ENCODE measurements at regions not wholly inside any gene's neighbourhood (a gene's known extent, or its start where the extent isn't known, plus 50 kb on each side); places are given as distances from the start of the nearest gene placed in this dataset.
A peak's percentile ranks its signal among the peaks of the same experiment; 100 is the strongest.

- DNase-seq (ENCODE audit: low read depth in 2 of 2): no peak
These were observed 191.5 kb upstream of the RPL38 start for GRCh38 chr17:74011966-74012365.

- peak in 1 of 2 donors; percentile 9 for DNase-seq (ENCODE audit: low read depth in 2 of 2)
These were observed 191.0 kb upstream of the RPL38 start for GRCh38 chr17:74012465-74012864.

GRCh38 chr17:74015316-74015715 is 188.2 kb upstream of the RPL38 start:
- DNase-seq (ENCODE audit: low read depth in 2 of 2): no peak

GRCh38 chr17:74015990-74016389 is 187.5 kb upstream of the RPL38 start:
- DNase-seq (ENCODE audit: low read depth in 2 of 2): no peak

GRCh38 chr17:74016461-74016860 is 187.0 kb upstream of the RPL38 start:
- DNase-seq (ENCODE audit: low read depth in 2 of 2): no peak

- DNase-seq (ENCODE audit: low read depth in 2 of 2): no peak
These were observed 186.0 kb upstream of the RPL38 start for GRCh38 chr17:74017466-74017865.

- DNase-seq (ENCODE audit: low read depth in 2 of 2): no peak
These were observed 185.4 kb upstream of the RPL38 start for GRCh38 chr17:74018115-74018514.

- no peak for DNase-seq (ENCODE audit: low read depth in 2 of 2)
These were observed 184.2 kb upstream of the RPL38 start for GRCh38 chr17:74019271-74019670.

- DNase-seq (ENCODE audit: low read depth in 2 of 2): no peak
These were observed 183.6 kb upstream of the RPL38 start for GRCh38 chr17:74019860-74020259.

- no peak for DNase-seq (ENCODE audit: low read depth in 2 of 2)
These were observed 183.0 kb upstream of the RPL38 start for GRCh38 chr17:74020522-74020921.

GRCh38 chr17:74024871-74025531 is 178.5 kb upstream of the RPL38 start:
- no peak for DNase-seq (ENCODE audit: low read depth in 2 of 2)

- DNase-seq (ENCODE audit: low read depth in 2 of 2): no peak
These were observed 176.0 kb upstream of the RPL38 start for GRCh38 chr17:74027444-74027843.

- no peak for DNase-seq (ENCODE audit: low read depth in 2 of 2)
These were observed 174.9 kb upstream of the RPL38 start for GRCh38 chr17:74028354-74029116.

GRCh38 chr17:74031316-74032090 is 172.0 kb upstream of the RPL38 start:
- no peak for DNase-seq (ENCODE audit: low read depth in 2 of 2)

GRCh38 chr17:74032222-74032621 is 171.3 kb upstream of the RPL38 start:
- no peak for DNase-seq (ENCODE audit: low read depth in 2 of 2)

GRCh38 chr17:74037320-74037719 is 166.2 kb upstream of the RPL38 start:
- DNase-seq (ENCODE audit: low read depth in 2 of 2): no peak

GRCh38 chr17:74040291-74040690 is 163.2 kb upstream of the RPL38 start:
- no peak for DNase-seq (ENCODE audit: low read depth in 2 of 2)

- DNase-seq (ENCODE audit: low read depth in 2 of 2): no peak
These were observed 162.7 kb upstream of the RPL38 start for GRCh38 chr17:74040729-74041128.

GRCh38 chr17:74041869-74042640 is 161.4 kb upstream of the RPL38 start:
- no peak for DNase-seq (ENCODE audit: low read depth in 2 of 2)

- peak; percentile 24 to 65 for DNase-seq (ENCODE audit: low read depth in 2 of 2)
These were observed 160.6 kb upstream of the RPL38 start for GRCh38 chr17:74042744-74043486.

- DNase-seq (ENCODE audit: low read depth in 2 of 2): no peak
These were observed 159.5 kb upstream of the RPL38 start for GRCh38 chr17:74043976-74044375.

All from stimulated activated CD8-positive, alpha-beta memory T cell treated with anti-CD3 and anti-CD28 coated beads, Interleukin-15, amount 100 ng/mL, for 48 hours (primary cell).